Activated naive CD4-positive, alpha-beta T cell treated with anti-CD3 and anti-CD28 coated beads for 36 hours (primary cell): ENCODE measurements at regions not wholly inside any gene's neighbourhood (a gene's known extent, or its start where the extent isn't known, plus 50 kb on each side); places are given as distances from the start of the nearest gene placed in this dataset.

ENCODE experiments used
- CTCF ChIA-PET: fragments of 350-600 bp; sonication (Branson Sonifier 250); formaldehyde crosslinking; loops from one replicate; lab custom pipeline; 2021; ENCODE audit warnings: antibody characterized with exemption; lab: Charles Lee
- DNase-seq: peaks from one replicate; pipeline ENCODE4 v3.0.0-alpha.2; 2020
- H3K27ac Mint-ChIP-seq: one replicate; pipeline ENCODE4 v1.8.0; 2021; ENCODE audit warnings: mild to moderate bottlenecking, mixed read lengths
- H3K27me3 Mint-ChIP-seq: one replicate; pipeline ENCODE4 v1.8.0; 2021; ENCODE audit warnings: low read depth, mixed read lengths
- H3K36me3 Mint-ChIP-seq: one replicate; pipeline ENCODE4 v1.8.0; 2021; ENCODE audit warnings: low read depth, mixed read lengths
- H3K4me1 Mint-ChIP-seq: one replicate; pipeline ENCODE4 v1.8.0; 2021; ENCODE audit warnings: low read depth, mixed read lengths
- H3K4me3 Mint-ChIP-seq: one replicate; pipeline ENCODE4 v1.8.0; 2021; ENCODE audit warnings: mild to moderate bottlenecking, moderate library complexity, mixed read lengths
- H3K9me3 Mint-ChIP-seq: one replicate; pipeline ENCODE4 v1.8.0; 2021; ENCODE audit warnings: mixed read lengths
- intact Hi-C: fragments of 100-400 bp; cut with micrococcal nuclease; formaldehyde crosslinking; loops from one replicate; pipeline ENCODE4 v1.15.1; 2023

DNA sequence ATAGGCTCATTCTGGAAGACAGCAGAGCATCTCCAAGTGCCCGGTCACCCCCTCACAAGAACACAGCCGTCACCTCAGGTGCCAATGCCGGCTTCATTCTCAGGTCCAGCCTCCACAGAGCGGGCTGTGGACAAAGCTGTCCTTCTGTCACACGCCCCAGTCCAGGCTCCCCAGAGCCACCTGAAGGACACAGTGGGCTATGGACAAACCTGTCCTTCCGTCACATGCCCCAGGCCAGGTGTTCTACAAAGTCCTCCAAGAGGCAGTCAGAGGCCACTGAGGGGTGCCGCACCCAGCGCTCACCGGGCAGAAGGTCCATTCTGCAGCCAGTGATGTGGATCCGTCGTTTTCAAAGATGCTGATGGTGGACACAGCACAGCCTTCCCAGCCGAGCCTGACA lies 173.2 kb upstream of the PPP2R2D start:
- Mint-ChIP-seq H3K4me1 (peaks cover 1% of the 10 kb centered on the region), H3K36me3 (no peaks in the 10 kb centered on the region), H3K4me3 (no peak overlapping the region), H3K27me3 (peaks cover 12% of the 10 kb centered on the region), H3K27ac (no peak overlapping the region), H3K9me3 (peaks cover 4% of the 10 kb centered on the region)
- no peak for DNase-seq
- intact Hi-C loops: no loop called here
- CTCF ChIA-PET: no interaction called here

GRCh38 chr10:131728286-131729228 lies 172.3 kb upstream of the PPP2R2D start:
- intact Hi-C loops: no loop called here
- no peak for DNase-seq
- CTCF ChIA-PET: no interaction called here
- Mint-ChIP-seq H3K36me3 (no peaks in the 10 kb centered on the region), H3K9me3 (peaks cover 4% of the 10 kb centered on the region), H3K27ac (no peak overlapping the region), H3K27me3 (peaks cover 12% of the 10 kb centered on the region), H3K4me3 (no peak overlapping the region), H3K4me1 (peaks cover 1% of the 10 kb centered on the region)

DNA sequence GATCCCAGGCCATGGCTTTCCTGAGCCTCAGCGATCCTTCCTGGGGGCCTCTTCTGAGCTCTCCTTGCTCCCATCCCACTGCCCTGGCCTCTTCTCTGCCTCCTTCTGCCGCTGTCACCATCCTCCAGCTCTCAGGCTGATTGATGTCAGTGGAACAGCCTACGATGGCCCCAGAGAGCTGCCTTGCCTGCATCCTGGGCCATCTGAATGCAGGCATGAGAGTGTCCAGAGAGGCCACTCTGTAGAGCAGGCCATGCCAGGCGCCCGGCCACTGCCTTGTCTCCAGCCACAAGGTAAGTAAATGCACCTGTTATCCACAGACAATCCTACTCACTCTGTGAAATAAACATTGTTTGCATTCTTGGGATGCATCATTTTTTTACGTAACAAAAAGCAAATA lies 171.4 kb upstream of the PPP2R2D start:
- H3K27ac Mint-ChIP-seq: no peak overlapping the region
- intact Hi-C loops: no loop called here
- CTCF ChIA-PET: no interaction called here
- peaks cover 4% of the 10 kb centered on the region for H3K9me3 Mint-ChIP-seq
- no peaks in the 10 kb centered on the region for H3K36me3 Mint-ChIP-seq
- peaks cover 1% of the 10 kb centered on the region for H3K4me1 Mint-ChIP-seq
- no peak overlapping the region for H3K4me3 Mint-ChIP-seq
- no peak for DNase-seq
- H3K27me3 Mint-ChIP-seq: peaks cover 8% of the 10 kb centered on the region

DNA sequence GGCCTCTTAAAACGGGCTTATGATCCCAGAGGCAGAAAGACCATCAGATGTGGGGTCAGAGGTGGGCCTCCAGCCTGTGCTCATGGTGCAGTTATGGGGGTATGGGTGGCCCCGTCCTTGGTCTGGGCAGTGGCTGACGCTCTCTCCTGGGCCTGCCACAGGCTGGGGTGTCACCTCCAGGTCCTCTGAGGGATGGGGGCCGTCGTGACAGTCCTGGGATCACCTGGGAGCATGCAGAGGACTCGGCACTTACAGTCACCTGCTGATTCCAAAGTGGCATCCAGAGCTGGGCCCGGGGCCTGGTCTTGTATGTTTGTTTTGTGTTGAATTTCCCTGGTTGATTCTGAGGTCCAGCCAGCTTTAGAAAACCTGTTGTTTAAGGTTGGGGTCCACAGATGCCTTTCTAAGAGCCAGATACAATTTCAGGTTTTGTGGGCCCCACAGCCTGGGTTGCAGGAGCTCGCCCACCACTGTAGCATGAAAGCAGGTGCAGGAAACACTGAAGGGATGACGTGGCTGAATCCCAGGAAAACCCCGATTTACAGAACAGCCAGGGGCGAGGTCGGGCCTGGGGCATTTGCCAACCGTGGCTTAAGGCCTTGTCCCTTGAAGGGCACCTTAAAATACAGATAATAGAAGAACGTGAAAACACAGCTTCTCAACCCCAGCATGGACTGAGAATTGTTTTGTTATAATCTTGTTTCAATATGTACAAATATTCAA lies 170.7 kb upstream of the PPP2R2D start:
- no peak overlapping the region for H3K27ac Mint-ChIP-seq
- no peak overlapping the region for H3K4me3 Mint-ChIP-seq

GRCh38 chr10:131730771-131731497 lies 169.9 kb upstream of the PPP2R2D start:
- Mint-ChIP-seq H3K27me3 (peaks cover 8% of the 10 kb centered on the region), H3K36me3 (no peaks in the 10 kb centered on the region), H3K4me3 (no peak overlapping the region), H3K27ac (no peak overlapping the region), H3K4me1 (peaks cover 1% of the 10 kb centered on the region), H3K9me3 (peaks cover 4% of the 10 kb centered on the region)
- CTCF ChIA-PET: no interaction called here
- intact Hi-C loops: no loop called here
- no peak for DNase-seq

More for the DNA sequence above, 170.7 kb upstream of the PPP2R2D start:
- H3K36me3 Mint-ChIP-seq: no peaks in the 10 kb centered on the region
- DNase-seq: no peak
- H3K4me1 Mint-ChIP-seq: peaks cover 1% of the 10 kb centered on the region
- peaks cover 8% of the 10 kb centered on the region for H3K27me3 Mint-ChIP-seq
- intact Hi-C loops: no loop called here
- peaks cover 4% of the 10 kb centered on the region for H3K9me3 Mint-ChIP-seq
- CTCF ChIA-PET: no interaction called here

GRCh38 chr10:131731780-131732630 lies 168.8 kb upstream of the PPP2R2D start:
- no peaks in the 10 kb centered on the region for H3K4me1 Mint-ChIP-seq
- CTCF ChIA-PET: no interaction called here

GRCh38 chr10:131732631-131733127 lies 168.1 kb upstream of the PPP2R2D start:
- Mint-ChIP-seq H3K36me3 (no peaks in the 10 kb centered on the region), H3K27me3 (no peaks in the 10 kb centered on the region), H3K27ac (no peak overlapping the region), H3K4me1 (no peaks in the 10 kb centered on the region), H3K9me3 (peaks cover 4% of the 10 kb centered on the region), H3K4me3 (no peak overlapping the region)
- CTCF ChIA-PET: no interaction called here
- intact Hi-C loops: no loop called here
- DNase-seq: no peak

More at GRCh38 chr10:131731780-131732630, 168.8 kb upstream of the PPP2R2D start:
- intact Hi-C loops: no loop called here
- peaks cover 5% of the 10 kb centered on the region for H3K27me3 Mint-ChIP-seq
- no peak overlapping the region for H3K4me3 Mint-ChIP-seq
- no peak overlapping the region for H3K27ac Mint-ChIP-seq
- H3K9me3 Mint-ChIP-seq: peaks cover 4% of the 10 kb centered on the region
- H3K36me3 Mint-ChIP-seq: no peaks in the 10 kb centered on the region
- DNase-seq: no peak

GRCh38 chr10:131733596-131733995 lies 167.2 kb upstream of the PPP2R2D start:
- CTCF ChIA-PET: interaction anchor here (0.6 kb wide), 1 partner anchor 72 kb away, joined by 3 read pairs; no protein-coding TSS in a partner anchor
- Mint-ChIP-seq H3K27ac (no peak overlapping the region), H3K27me3 (no peaks in the 10 kb centered on the region), H3K9me3 (peaks cover 4% of the 10 kb centered on the region), H3K36me3 (no peaks in the 10 kb centered on the region), H3K4me1 (no peaks in the 10 kb centered on the region), H3K4me3 (no peak overlapping the region)
- no peak for DNase-seq
- intact Hi-C loops: no loop called here

DNA sequence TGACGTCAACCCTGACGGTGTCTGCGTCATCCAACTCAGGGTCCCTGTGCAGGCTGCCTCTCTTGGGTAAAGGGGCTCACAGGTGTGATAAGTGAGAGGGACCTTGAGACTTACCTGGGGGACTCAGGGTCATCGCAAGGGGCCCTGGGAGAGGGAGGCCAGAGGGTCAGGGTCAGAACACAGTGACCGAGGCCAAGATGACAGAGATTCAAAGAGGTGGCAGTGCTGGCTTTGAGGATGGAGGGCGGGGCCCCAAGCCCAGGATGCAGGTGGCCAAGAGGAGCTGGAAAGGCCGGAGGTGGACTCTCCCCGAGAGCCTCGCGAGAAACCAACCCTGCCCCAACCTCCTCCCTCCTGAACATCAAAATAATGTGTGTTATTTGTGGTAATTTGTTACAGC lies 165.2 kb upstream of the PPP2R2D start:
- no peaks in the 10 kb centered on the region for H3K4me1 Mint-ChIP-seq
- intact Hi-C loops: no loop called here
- peaks cover 4% of the 10 kb centered on the region for H3K9me3 Mint-ChIP-seq
- H3K27ac Mint-ChIP-seq: no peak overlapping the region
- no peaks in the 10 kb centered on the region for H3K36me3 Mint-ChIP-seq
- H3K27me3 Mint-ChIP-seq: peaks cover 10% of the 10 kb centered on the region
- no peak for DNase-seq
- no peak overlapping the region for H3K4me3 Mint-ChIP-seq
- CTCF ChIA-PET: no interaction called here

GRCh38 chr10:131736321-131736980 lies 164.4 kb upstream of the PPP2R2D start:
- H3K36me3 Mint-ChIP-seq: no peaks in the 10 kb centered on the region
- DNase-seq: no peak
- no peak overlapping the region for H3K27ac Mint-ChIP-seq
- CTCF ChIA-PET: no interaction called here
- no peaks in the 10 kb centered on the region for H3K4me1 Mint-ChIP-seq
- peaks cover 4% of the 10 kb centered on the region for H3K9me3 Mint-ChIP-seq
- peaks cover 10% of the 10 kb centered on the region for H3K27me3 Mint-ChIP-seq
- H3K4me3 Mint-ChIP-seq: no peak overlapping the region
- intact Hi-C loops: no loop called here
